HUDEP-2 (cell line): ENCODE measurements at regions not wholly inside any gene's neighbourhood (a gene's known extent, or its start where the extent isn't known, plus 50 kb on each side); places are given as distances from the start of the nearest gene placed in this dataset.
"Not testable (repeated sequence)": the region's sequence is repeated elsewhere in the genome, so short reads cannot be mapped to it uniquely, and the experiment has no call there.

Experiments used
- DNase-seq, 76 experiments: peaks; one replicate each; lab custom pipeline; 2025; ENCODE audit not compliant: unreplicated experiment in 76 of 76; lab: John Stamatoyannopoulos, UW

GRCh38 chr6:125643967-125644661, 105.3 kb upstream of the HEY2 start:
- DNase-seq = not testable (repeated sequence)

- no peak for DNase-seq
Observed at GRCh38 chr6:125647391-125647790, 102.0 kb upstream of the HEY2 start.

GRCh38 chr6:125653752-125654151, 95.7 kb upstream of the HEY2 start:
- not testable (repeated sequence) for DNase-seq

- no peak for DNase-seq
Observed at GRCh38 chr6:125655511-125655910, 93.9 kb upstream of the HEY2 start.

GRCh38 chr6:125656287-125656870, 93.1 kb upstream of the HEY2 start:
- no peak for DNase-seq

- DNase-seq = no peak
Observed at GRCh38 chr6:125658136-125658535, 91.3 kb upstream of the HEY2 start.

- no peak for DNase-seq
Observed at GRCh38 chr6:125658759-125659431, 90.5 kb upstream of the HEY2 start.

GRCh38 chr6:125659887-125660286, 89.5 kb upstream of the HEY2 start:
- DNase-seq = no peak

- DNase-seq = no peak
Observed at GRCh38 chr6:125662296-125662695, 87.1 kb upstream of the HEY2 start.

- DNase-seq = no peak
Observed at GRCh38 chr6:125665295-125665814, 84.1 kb upstream of the HEY2 start.

GRCh38 chr6:125667326-125667725, 82.1 kb upstream of the HEY2 start:
- no peak for DNase-seq

- DNase-seq = no peak
Observed at GRCh38 chr6:125668071-125668470, 81.4 kb upstream of the HEY2 start.

- DNase-seq = no peak
Observed at GRCh38 chr6:125670568-125670967, 78.9 kb upstream of the HEY2 start.

- DNase-seq = no peak
Observed at GRCh38 chr6:125671323-125671722, 78.1 kb upstream of the HEY2 start.

GRCh38 chr6:125674230-125674629, 75.2 kb upstream of the HEY2 start:
- no peak for DNase-seq

- no peak for DNase-seq
Observed at GRCh38 chr6:125678601-125679000, 70.8 kb upstream of the HEY2 start.

GRCh38 chr6:125679128-125679527, 70.3 kb upstream of the HEY2 start:
- DNase-seq = no peak

GRCh38 chr6:125679651-125680050, 69.8 kb upstream of the HEY2 start:
- no peak for DNase-seq

- DNase-seq = no peak
Observed at GRCh38 chr6:125682939-125683338, 66.5 kb upstream of the HEY2 start.

- no peak for DNase-seq
Observed at GRCh38 chr6:125688138-125688537, 61.3 kb upstream of the HEY2 start.

GRCh38 chr6:125693480-125693879, 56.0 kb upstream of the HEY2 start:
- DNase-seq = no peak

- DNase-seq = no peak
Observed at GRCh38 chr6:125699591-125699990, 49.8 kb upstream of the HEY2 start.
